Lung (tissue), 11 donors: ENCODE measurements at regions not wholly inside any gene's neighbourhood (a gene's known extent, or its start where the extent isn't known, plus 50 kb on each side); places are given as distances from the start of the nearest gene placed in this dataset.

Experiments
- ATAC-seq: fragments of 200-7000 bp; cut with Tn5 transposase; one replicate; pipeline ENCODE4 v1.9.1; 2020; ENCODE audit warnings: moderate number of reproducible peaks; ENCODE audit not compliant: insufficient read depth, low FRiP score
- DNase-seq, 3 donors: peaks; one replicate each; pipeline ENCODE4 v3.0.0-alpha.2; 2013 to 2017
- H3K27ac ChIP-seq, 2 donors: one replicate each; pipeline ENCODE4 v1.5.1; 2013; ENCODE audit warnings: mild to moderate bottlenecking in 2 of 2, moderate library complexity in 2 of 2, control low read depth in 1 of 2, inconsistent platforms in 1 of 2, low read depth in 1 of 2, low read length in 1 of 2
- H3K27me3 ChIP-seq, 3 donors: one replicate each; pipeline ENCODE4 v1.5.1; 2013; ENCODE audit warnings: low read length in 2 of 3; ENCODE audit not compliant: control insufficient read depth in 3 of 3, insufficient read depth in 3 of 3
- H3K36me3 ChIP-seq, 4 donors: one replicate each; pipeline ENCODE4 v1.5.1; 2013; ENCODE audit warnings: low read length in 4 of 4, mild to moderate bottlenecking in 1 of 4, moderate library complexity in 1 of 4; ENCODE audit not compliant: control insufficient read depth in 4 of 4, insufficient read depth in 4 of 4
- H3K4me1 ChIP-seq, 5 donors: one replicate each; pipeline ENCODE4 v1.5.1; 2013; ENCODE audit warnings: low read length in 5 of 5, mild to moderate bottlenecking in 2 of 5, moderate library complexity in 1 of 5; ENCODE audit not compliant: control insufficient read depth in 5 of 5, insufficient read depth in 5 of 5
- H3K4me3 ChIP-seq: one replicate; pipeline ENCODE4 v1.5.1; 2013; ENCODE audit warnings: mild to moderate bottlenecking, control low read depth, moderate library complexity
- H3K9ac ChIP-seq, 2 donors: one replicate each; pipeline ENCODE4 v1.5.1; 2013; ENCODE audit warnings: low read length in 2 of 2, control low read depth in 1 of 2; ENCODE audit not compliant: insufficient read depth in 1 of 2
- H3K9me3 ChIP-seq, 4 donors: one replicate each; pipeline ENCODE4 v1.5.1; 2013; ENCODE audit warnings: low read length in 3 of 4, mild to moderate bottlenecking in 1 of 4, moderate library complexity in 1 of 4; ENCODE audit not compliant: control insufficient read depth in 4 of 4, insufficient read depth in 3 of 4
- WGBS, 2 donors: extraction: QIAGEN DNeasy Blood & Tissue Kit; methylation state at CpG; one replicate each; pipeline ENCODE4 v1.1.7; 2013; 5-methylcytosine and 5-hydroxymethylcytosine counted together
- TF ChIP-seq, protein P1 (sequence below): IDR thresholded peaks from 2 replicates; pipeline ENCODE4 v1.5.1; 2012; ENCODE audit warnings: mild to moderate bottlenecking; ENCODE audit errors: control extremely low read depth, extremely low read depth
- donor health status: control.
- donor health status: control.
- donor health status: Bipolar disorder and iron deficiency.
- donor health status: healthy.
- donor health status: DM: yes; HTN: yes; CAD: no.

- DNase-seq (no peak), ATAC-seq (no peak)
- Histone ChIP-seq H3K27me3 (no peaks in the 10 kb centered on the region), H3K36me3 (no peaks in the 10 kb centered on the region), H3K27ac (no peak overlapping the region), H3K9me3 (no peaks in the 10 kb centered on the region), H3K4me3 (no peak overlapping the region), H3K9ac (no peak overlapping the region), H3K4me1 (no peaks in the 10 kb centered on the region)
- TF ChIP-seq, protein P1, sequence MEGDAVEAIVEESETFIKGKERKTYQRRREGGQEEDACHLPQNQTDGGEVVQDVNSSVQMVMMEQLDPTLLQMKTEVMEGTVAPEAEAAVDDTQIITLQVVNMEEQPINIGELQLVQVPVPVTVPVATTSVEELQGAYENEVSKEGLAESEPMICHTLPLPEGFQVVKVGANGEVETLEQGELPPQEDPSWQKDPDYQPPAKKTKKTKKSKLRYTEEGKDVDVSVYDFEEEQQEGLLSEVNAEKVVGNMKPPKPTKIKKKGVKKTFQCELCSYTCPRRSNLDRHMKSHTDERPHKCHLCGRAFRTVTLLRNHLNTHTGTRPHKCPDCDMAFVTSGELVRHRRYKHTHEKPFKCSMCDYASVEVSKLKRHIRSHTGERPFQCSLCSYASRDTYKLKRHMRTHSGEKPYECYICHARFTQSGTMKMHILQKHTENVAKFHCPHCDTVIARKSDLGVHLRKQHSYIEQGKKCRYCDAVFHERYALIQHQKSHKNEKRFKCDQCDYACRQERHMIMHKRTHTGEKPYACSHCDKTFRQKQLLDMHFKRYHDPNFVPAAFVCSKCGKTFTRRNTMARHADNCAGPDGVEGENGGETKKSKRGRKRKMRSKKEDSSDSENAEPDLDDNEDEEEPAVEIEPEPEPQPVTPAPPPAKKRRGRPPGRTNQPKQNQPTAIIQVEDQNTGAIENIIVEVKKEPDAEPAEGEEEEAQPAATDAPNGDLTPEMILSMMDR = no peak
- 89 to 98% methylated on average over 7 of the region's 7 CpGs for WGBS, 2 donors
These were observed 67.4 kb upstream of the DSP start for GRCh38 chr6:7473805-7474719.

DNA sequence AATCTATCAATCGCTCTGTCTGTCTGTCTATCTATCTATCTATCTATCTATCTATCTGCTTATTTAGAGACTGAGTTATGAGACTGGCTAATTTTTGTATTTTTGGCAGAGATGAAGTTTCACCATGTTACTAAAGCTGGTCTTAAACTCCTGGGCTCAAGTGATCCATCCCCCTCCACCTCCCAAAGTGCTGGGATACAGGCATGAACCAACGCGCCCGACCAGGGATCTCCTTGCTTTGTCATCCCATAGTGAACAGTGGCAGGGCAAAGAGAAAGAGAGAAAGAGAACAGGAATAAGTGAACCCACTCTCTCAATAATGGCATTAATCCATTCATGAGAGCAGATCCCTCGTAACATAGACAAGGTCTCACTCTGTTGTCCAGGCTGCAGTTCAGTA, 66.4 kb upstream of the DSP start:
- H3K9me3 ChIP-seq = no peaks in the 10 kb centered on the region
- WGBS, 2 donors = 95 to 99% methylated on average over 5 of the region's 5 CpGs
- H3K27me3 ChIP-seq = no peaks in the 10 kb centered on the region
- no peak overlapping the region for H3K27ac ChIP-seq
- H3K9ac ChIP-seq = no peak overlapping the region
- H3K36me3 ChIP-seq = no peaks in the 10 kb centered on the region
- H3K4me3 ChIP-seq = no peak overlapping the region
- TF ChIP-seq, protein P1 = no peak
- H3K4me1 ChIP-seq = peaks cover 0 to 2% (median 0%) of the 10 kb centered on the region in 5 donors
- no peak for DNase-seq
- no peak for ATAC-seq

DNA sequence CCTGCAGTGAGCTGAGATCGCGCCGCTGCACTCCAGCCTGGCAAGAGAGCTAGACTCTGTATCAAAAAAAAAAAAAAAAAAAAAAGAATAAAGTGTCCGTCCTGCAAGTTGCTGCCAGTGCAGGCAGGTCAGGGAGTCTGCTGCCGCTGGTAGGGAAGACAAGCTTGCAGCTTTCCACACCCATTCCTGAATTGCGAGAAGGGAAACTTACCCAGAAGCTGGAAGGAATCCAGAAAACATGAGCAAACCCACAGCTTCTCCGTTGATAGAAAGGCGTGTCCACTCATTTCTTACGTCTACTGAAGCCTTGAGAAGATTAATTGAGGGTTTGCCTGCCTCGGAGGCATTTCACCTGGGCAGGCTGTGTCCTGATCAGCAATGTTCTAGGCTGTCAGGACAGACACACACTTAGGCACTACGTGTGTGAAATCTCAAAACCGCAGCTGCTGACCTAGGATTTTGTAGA, 61.6 kb upstream of the DSP start:
- H3K36me3 ChIP-seq = no peaks in the 10 kb centered on the region
- H3K4me3 ChIP-seq = no peak overlapping the region
- H3K9me3 ChIP-seq = no peaks in the 10 kb centered on the region
- no peak overlapping the region for H3K9ac ChIP-seq
- ATAC-seq (peak; percentile 66), DNase-seq (peak in 2 of 3 donors; percentile 37 to 57)
- H3K27ac ChIP-seq = no peak overlapping the region
- H3K27me3 ChIP-seq = no peaks in the 10 kb centered on the region
- TF ChIP-seq, protein P1 = no peak
- H3K4me1 ChIP-seq = peaks cover 0 to 2% (median 0%) of the 10 kb centered on the region in 5 donors
- 39 to 46% methylated on average over 12 of the region's 12 CpGs for WGBS, 2 donors
